ENCODE measurements at regions not wholly inside any gene's neighbourhood (a gene's known extent, or its start where the extent isn't known, plus 50 kb on each side); places are given as distances from the start of the nearest gene placed in this dataset.

DNA sequence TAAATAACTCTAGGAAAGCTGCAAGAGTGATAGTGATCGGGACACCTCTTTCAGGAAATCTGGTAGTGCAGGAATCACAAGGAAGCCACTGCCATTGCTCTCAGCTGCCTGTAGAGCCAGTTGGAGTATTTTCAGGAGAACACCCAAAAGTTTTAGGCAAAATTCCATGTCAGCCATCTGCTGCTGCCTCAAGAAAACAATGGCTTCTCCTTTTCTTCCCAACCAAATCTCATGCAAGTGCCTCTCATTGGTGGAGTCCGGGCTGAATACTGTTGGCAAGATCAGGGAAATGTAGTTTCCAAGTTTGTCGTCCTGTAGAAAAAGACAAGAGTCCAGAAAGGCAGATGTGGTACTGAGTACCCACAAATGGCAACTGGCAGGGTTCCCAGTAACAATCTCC is 54.9 kb upstream of the TANC2 start:
- in situ Hi-C loops (cut with HindIII; ENCODE audit: extremely low pct_ligation_motif_present, low pct_unique_long_range_greater_than_20kb), result no loop called here
- Histone ChIP-seq H3K9me3 (ENCODE audit: low read length) (no peaks in the 10 kb centered on the region), H3K9ac (ENCODE audit: insufficient read depth, low read depth, low read length) (no peak overlapping the region), H3K36me3 (replicated peaks in 1 of 2; ENCODE audit: control insufficient read depth in 1 of 2, insufficient read depth in 2 of 2, low read length in 2 of 2) (no peaks in the 10 kb centered on the region), H3K79me2 (ENCODE audit: insufficient read depth, low read length) (no peaks in the 10 kb centered on the region), H4K20me1 (ENCODE audit: insufficient read depth, low read length) (no peaks in the 10 kb centered on the region), H3K4me1 (ENCODE audit: insufficient read depth, low read length) (peaks cover 5% of the 10 kb centered on the region; the same call in 1 of the 2 replicates), H3K27me3 (ENCODE audit: control insufficient read depth in 1 of 2, insufficient read depth in 2 of 2, low read length in 2 of 2) (no peaks in the 10 kb centered on the region; a peak in 2 of 5 replicates), H2AFZ (ENCODE audit: low read length) (no peak overlapping the region), H3K4me3 (replicated peaks in 1 of 3; ENCODE audit: insufficient read depth in 1 of 3, low read depth in 2 of 3, low read length in 3 of 3) (no peak overlapping the region), H3K4me2 (ENCODE audit: low read depth, low read length) (no peak overlapping the region), H3K27ac (ENCODE audit: extremely low read length, insufficient read depth, low read length) (no peak overlapping the region)
- no peak for ATAC-seq
- FAIRE-seq, result no peak
- intact Hi-C loops (cut with micrococcal nuclease; ENCODE audit: unreplicated experiment), result no loop called here
- TF ChIP-seq ZNF570 (CRISPR knock-in tag; IDR thresholded peaks at IDR 0.05; ENCODE audit: borderline replicate concordance) (no peak), RBM22 (optimal IDR thresholded peaks at IDR 0.05; ENCODE audit: low read length) (no peak), ZNF329 (CRISPR knock-in tag; IDR thresholded peaks at IDR 0.05; ENCODE audit: low read depth) (no peak), NR2F6 (IDR thresholded peaks at IDR 0.05) (no peak), NR2F6 (CRISPR knock-in tag; IDR thresholded peaks at IDR 0.05) (no peak), NFIC (IDR thresholded peaks at IDR 0.05; ENCODE audit: low read length) (no peak), ZNF598 (CRISPR knock-in tag; IDR thresholded peaks at IDR 0.05; ENCODE audit: borderline replicate concordance) (no peak)
- POLR2A ChIA-PET, result no interaction called here
- DNase-seq (ENCODE audit: low spot score), result no peak
- 2% methylated on average over 3 of the region's 3 CpGs for WGBS (ENCODE audit: low lambda C conversion rate)
- CTCF ChIA-PET (ENCODE audit: low intra/inter-chr PET ratio, low total read pairs), result no interaction called here
- BruUV-seq (replicated peaks), result no TSS peak

DNA sequence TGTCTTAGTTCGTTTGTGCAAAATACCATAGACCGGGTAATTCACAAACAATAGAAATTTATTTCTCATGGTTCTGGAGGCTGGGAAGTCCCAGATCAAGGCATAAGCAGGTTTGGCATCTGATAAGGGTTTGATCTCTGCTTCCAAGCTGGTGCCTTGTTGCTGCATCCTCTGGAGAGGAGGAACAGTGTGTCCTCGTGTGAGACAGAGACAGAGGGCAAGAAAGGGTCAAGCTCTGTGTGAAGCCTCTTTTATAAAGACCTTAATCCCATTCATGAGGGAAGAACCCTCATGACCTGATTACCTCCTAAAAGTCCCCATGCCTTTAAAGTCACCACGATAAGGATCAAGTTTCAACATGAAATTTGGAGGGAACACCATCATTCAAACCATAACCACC is 55.8 kb upstream of the TANC2 start:
- in situ Hi-C loops (cut with HindIII; ENCODE audit: extremely low pct_ligation_motif_present, low pct_unique_long_range_greater_than_20kb) (no loop called here), intact Hi-C loops (cut with micrococcal nuclease; ENCODE audit: unreplicated experiment) (no loop called here)
- Histone ChIP-seq H3K9ac (ENCODE audit: insufficient read depth, low read depth, low read length) (no peak overlapping the region), H4K20me1 (ENCODE audit: insufficient read depth, low read length) (no peaks in the 10 kb centered on the region), H3K4me3 (replicated peaks in 1 of 3; ENCODE audit: insufficient read depth in 1 of 3, low read depth in 2 of 3, low read length in 3 of 3) (no peak overlapping the region), H2AFZ (ENCODE audit: low read length) (no peak overlapping the region), H3K79me2 (ENCODE audit: insufficient read depth, low read length) (no peaks in the 10 kb centered on the region), H3K4me2 (ENCODE audit: low read depth, low read length) (no peak overlapping the region), H3K9me3 (ENCODE audit: low read length) (no peaks in the 10 kb centered on the region), H3K27ac (ENCODE audit: extremely low read length, insufficient read depth, low read length) (no peak overlapping the region), H3K27me3 (ENCODE audit: control insufficient read depth in 1 of 2, insufficient read depth in 2 of 2, low read length in 2 of 2) (no peaks in the 10 kb centered on the region; a peak in 2 of 5 replicates), H3K4me1 (ENCODE audit: insufficient read depth, low read length) (no peaks in the 10 kb centered on the region), H3K36me3 (replicated peaks in 1 of 2; ENCODE audit: control insufficient read depth in 1 of 2, insufficient read depth in 2 of 2, low read length in 2 of 2) (no peaks in the 10 kb centered on the region)
- no peak for FAIRE-seq
- TF ChIP-seq ETV6 (CRISPR knock-in tag; conservative IDR thresholded peaks at IDR 0.05) (no peak), THYN1 (CRISPR knock-in tag; IDR thresholded peaks at IDR 0.05; ENCODE audit: borderline replicate concordance, low read depth) (no peak), LCORL (IDR thresholded peaks at IDR 0.05) (no peak), LCORL (CRISPR knock-in tag; IDR thresholded peaks at IDR 0.05) (no peak), SOX5 (CRISPR knock-in tag; IDR thresholded peaks at IDR 0.05; ENCODE audit: borderline replicate concordance) (no peak), HNRNPUL1 (IDR thresholded peaks at IDR 0.05; ENCODE audit: low read depth, low read length) (no peak), ZKSCAN5 (CRISPR knock-in tag; IDR thresholded peaks at IDR 0.05) (no peak), ZNF343 (CRISPR knock-in tag; IDR thresholded peaks at IDR 0.05) (no peak), NR2C2 (CRISPR knock-in tag; IDR thresholded peaks at IDR 0.05; ENCODE audit: borderline replicate concordance) (no peak), ZNF317 (CRISPR knock-in tag; IDR thresholded peaks at IDR 0.05) (no peak), KDM6A (CRISPR knock-in tag; IDR thresholded peaks at IDR 0.05; ENCODE audit: low read depth) (no peak)
- BruUV-seq (replicated peaks), result no TSS peak
- DNase-seq (ENCODE audit: low spot score), result no peak
- ChIA-PET CTCF (ENCODE audit: low intra/inter-chr PET ratio, low total read pairs) (no interaction called here), POLR2A (no interaction called here)
- no peak for ATAC-seq
- WGBS (ENCODE audit: low lambda C conversion rate), result 11% methylated on average over 4 of the region's 4 CpGs
